ENCODE measurements at regions not wholly inside any gene's neighbourhood (a gene's known extent, or its start where the extent isn't known, plus 50 kb on each side); places are given as distances from the start of the nearest gene placed in this dataset.
"Not testable (repeated sequence)": the region's sequence is repeated elsewhere in the genome, so short reads cannot be mapped to it uniquely, and the experiment has no call there.

GRCh38 chr6:115796829-115797228, 263.9 kb downstream of the FRK start:
- no peak for DNase-seq

DNA sequence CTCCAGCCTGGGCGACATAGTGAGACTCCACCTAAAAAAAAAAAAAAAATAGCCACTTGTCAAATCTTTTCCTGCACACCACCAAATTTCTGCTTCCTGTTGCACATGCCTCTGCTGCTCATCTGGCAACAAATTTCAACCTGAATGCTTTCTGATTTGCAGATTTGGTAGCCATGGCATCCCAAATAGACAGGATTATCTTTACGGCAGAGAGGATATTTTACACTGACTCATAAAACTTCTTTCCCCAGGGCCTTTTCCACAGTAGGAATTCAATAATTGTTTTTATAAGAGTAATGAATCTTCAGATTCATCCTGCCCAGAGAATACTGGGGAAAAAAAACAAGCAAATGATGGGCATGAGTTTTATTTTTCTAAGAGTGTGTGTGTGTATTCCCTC, 264.6 kb downstream of the FRK start:
- no peak for DNase-seq

DNA sequence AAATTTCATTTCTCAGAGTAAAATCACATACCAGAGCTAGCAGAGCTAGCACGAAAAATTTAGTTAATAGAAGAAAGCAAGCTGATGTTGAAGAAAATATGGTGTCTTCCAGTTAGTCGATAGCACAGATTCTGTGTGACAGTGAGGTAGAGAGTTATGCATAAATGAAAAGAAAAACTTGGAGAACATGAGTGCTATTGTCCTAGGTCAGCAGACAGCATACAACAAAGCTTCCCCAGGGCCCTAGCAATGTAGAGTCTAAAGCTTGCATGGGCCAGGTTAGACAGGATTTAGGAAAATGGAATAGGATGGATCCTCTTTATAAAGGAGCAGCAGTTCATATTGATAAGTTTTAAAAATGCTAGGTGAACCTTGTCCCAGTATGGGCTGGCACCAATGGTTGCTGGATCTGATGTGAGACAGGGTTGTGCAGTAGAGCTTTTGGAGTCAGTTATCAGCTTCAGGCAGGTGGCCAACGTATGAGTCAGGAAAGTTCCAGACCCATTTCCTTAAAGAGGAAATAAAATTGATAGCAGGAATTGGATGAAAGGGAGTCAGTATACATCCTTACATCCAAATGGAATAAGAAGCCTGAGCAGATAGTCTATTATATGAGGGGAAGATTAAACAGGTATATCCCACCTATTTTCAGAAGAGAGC, 277.2 kb downstream of the FRK start:
- DNase-seq = no peak

DNA sequence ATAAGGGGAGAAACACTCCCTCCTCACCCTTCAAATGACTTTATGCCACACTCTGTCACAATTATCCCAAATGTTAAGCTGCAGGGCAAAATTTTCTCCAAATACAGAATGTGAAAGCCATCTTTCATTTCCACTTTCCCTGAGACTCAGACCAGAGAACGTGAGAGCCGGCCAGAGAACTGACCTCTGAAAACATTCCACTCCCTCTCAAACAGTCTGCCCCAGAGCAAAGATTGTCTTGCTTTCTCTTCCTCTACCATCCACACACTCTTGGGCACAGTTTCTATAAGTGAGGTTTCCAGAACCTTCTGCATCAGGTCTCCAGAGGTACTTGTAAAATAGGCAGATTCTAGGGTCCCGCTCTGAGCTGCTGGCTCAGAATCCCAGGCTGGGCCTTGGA, 278.1 kb downstream of the FRK start:
- no peak for DNase-seq

DNA sequence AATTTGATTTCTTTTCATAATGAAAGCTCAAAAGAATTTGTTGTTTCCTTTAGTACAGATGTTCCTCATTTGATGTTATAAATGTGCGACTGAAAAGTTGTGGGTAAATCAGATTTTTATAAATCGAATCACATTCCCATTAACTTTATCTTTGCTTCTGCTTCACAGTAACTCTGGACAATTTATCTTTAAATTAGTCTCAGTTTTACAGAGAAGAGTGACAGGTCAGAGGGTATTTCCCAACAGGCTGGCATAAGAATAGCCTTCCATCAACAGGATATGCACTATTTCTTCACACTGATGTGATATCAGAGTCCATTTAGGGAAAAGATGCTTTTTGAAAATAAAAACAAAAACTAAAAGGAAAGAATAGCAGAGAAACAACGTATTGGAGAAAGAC, 286.9 kb downstream of the FRK start:
- no peak for DNase-seq

GRCh38 chr6:115770851-115771250, 289.8 kb downstream of the FRK start:
- DNase-seq = no peak

DNA sequence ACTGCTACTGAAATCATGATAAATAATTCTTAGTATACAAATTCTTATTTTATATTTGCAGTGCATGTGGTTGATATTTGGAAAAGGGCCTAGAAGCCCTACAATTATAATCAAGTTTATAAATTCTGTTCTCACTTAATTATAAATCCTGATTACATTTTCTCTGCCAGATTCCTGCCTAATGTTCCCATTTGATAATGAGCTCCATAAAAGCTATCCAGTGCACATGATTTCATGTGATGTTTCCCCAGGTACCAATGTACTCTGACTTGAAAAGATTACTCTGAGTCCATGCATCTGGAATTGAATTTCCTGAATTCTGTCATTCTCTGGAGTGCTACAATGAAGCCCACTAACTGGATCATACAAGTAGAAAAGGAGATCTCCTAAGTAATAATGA, 292.2 kb downstream of the FRK start:
- no peak for DNase-seq

GRCh38 chr6:115767931-115768330, 292.8 kb downstream of the FRK start:
- DNase-seq = no peak

DNA sequence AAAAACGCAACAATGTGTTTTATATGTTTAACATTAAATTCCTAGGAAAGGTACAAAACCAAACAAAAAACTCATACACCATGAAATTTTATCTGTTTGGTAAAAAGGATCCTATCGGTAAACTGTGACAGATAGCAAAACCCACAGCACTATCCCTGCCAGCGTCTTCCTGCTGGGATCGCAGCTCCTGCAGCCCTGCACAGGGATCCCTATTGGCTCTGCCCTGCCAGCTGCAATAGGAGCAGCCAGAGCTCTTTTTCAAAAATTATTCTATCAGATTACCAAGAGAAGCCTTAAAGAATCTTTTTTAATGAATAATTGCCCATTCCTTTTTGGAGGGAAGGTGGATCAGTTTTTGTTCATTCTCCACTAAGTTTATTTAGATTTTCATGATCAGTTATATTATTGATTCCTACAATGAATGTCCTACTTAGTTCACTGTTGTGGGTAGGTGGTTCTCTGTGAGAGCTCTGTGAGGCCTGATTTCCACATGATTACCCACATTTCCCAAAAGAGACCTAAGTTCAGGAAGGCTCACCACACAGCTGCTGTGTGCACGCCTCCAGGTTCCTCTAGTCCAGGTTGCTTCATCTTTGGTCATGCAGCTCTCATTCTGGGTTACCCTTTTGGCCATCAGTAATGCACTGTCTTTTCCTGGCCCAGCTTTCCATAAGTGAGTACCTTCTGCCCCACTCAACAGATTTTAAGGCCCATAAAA, 293.8 kb downstream of the FRK start:
- no peak for DNase-seq

- no peak for DNase-seq
These were observed 294.7 kb downstream of the FRK start for GRCh38 chr6:115765966-115766365.

- no peak for DNase-seq
These were observed 301.6 kb downstream of the FRK start for GRCh38 chr6:115759051-115759450.

- no peak for DNase-seq
These were observed 307.2 kb downstream of the FRK start for GRCh38 chr6:115753446-115753845.

DNA sequence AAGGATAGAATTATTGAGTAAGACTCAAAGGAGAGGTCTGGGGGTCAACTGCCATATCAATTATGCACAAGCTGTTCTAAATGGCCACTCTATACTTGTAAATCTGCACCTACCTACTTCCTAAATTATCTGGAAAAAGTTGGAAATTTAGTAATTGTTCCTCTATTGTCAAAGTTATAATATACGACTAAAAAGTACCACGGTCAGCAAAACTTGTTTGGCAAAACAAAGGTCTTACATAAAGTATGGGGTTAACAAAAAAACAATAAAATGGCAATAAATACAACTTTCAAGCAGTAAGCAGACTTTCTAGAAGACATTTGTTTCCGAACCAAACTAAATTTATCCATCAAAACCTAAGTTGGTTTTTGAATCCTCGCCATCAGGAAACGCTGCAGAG, 309.7 kb downstream of the FRK start:
- no peak for DNase-seq

DNA sequence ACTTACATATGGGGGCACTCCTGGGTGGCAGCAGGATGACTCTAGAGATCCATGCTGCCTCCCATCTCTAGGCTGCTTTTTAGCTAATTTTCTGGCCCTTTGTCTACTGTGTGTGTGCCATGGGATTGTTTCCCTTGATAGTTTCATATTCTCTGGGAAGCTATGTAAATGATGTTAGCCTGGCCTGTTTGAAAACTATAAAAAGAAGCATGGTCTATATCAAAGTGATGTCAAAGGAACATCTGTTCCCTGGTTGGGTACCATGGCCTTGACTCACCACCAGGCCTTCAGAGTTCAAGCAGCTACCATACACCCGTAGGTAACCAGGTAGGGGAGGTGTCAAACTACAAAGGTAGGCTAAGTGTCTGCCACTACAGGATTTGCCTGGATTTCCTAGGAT, 310.4 kb downstream of the FRK start:
- DNase-seq = no peak

DNA sequence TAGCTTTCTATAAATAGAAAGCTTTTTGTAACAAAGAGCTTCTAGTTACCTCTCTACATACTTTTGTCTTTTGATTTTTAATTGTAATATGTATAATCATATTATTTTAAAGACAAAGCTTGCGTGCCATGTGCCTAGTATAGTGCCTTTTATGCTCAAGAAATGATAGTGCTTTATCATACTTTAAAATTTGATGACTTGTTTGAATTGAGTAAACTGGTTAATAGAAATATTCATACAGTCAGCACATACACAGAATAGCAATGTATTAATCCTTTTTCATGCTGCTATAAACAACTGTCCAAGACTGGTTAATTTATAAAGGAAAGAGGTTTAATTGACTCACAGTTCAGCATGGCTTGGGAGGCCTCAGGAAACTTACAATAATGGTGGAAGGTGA, 313.0 kb downstream of the FRK start:
- DNase-seq = no peak

GRCh38 chr6:115746583-115746982, 314.1 kb downstream of the FRK start:
- DNase-seq = not testable (repeated sequence)

DNA sequence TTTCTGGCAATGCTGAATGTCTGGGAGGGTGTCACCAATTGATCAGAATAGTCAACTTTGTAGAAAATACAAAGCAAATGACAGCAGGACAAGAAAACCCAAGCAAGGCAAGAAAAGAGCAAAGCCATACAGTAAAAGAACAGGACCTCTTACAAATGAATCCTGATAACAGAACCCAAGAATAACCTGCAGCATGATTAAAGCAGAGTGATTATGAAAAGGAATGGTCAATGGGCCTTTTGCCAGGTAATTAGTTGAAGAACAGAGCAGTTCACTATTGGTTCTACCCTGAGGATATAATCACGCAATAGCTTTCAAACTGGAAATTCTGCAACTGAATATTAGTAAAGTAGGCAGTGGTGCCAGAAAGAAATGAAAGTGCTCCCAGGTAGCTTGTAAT, 319.8 kb downstream of the FRK start:
- DNase-seq = no peak

- no peak for DNase-seq
These were observed 325.1 kb downstream of the FRK start for GRCh38 chr6:115735610-115736009.

DNA sequence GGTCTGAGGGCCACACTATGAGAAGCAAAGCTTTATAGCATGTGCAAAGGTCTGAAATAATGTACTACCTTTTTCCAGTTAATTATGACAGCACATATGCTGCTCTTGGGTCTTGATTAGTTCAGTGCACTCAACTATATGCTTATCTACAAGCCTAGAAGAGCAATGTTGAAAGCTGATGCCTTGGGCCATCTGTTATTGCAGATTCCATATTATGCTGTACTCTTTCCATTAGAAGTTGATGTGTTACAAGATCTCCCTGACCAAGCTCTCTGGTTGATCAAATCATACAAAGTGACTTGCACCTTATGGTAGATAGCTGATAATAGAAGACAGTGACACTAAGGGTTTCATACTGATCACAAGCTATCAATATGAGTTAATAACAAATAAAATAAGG, 327.3 kb downstream of the FRK start:
- DNase-seq = no peak

- DNase-seq = no peak
These were observed 331.7 kb downstream of the FRK start for GRCh38 chr6:115729036-115729435.

DNA sequence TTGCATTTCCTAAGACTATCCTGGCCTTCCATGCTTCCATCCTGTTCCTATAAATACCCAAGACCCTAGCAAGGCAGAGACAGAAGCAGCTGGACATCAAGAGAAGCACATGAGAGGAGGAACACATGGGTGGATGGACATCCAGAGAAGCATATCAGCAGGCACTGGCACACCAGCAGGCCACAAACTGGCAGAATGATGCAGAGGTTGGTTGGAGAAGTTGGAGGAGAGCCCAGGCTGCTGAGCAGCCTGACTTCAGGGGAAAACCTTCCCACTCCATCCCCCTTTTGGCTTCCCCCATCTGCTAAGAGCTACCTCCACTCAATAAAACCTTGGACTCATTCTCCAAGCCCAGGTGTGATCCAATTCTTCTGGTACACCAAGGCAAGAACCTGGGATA, 332.5 kb downstream of the FRK start:
- no peak for DNase-seq

- no peak for DNase-seq
These were observed 339.1 kb downstream of the FRK start for GRCh38 chr6:115721564-115721963.

DNA sequence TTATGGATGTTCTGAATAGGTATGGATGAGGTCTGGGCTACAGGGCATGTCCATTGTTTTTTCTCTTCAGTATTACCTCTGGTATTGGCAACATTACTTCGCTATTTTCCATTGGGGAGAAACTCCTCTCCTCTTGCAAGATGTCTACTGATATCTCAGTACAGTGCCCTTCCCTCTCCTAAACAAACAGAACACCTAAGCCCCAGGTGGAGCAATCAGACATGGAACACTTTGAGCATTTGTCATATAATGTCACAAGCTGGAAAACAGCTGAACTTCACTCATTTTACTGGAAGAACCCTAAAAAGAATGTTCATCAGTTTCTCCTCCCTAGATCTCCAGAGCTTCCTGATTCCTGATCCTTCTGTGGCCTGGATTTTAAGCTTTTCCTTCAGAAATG, 339.8 kb downstream of the FRK start:
- DNase-seq = no peak

DNA sequence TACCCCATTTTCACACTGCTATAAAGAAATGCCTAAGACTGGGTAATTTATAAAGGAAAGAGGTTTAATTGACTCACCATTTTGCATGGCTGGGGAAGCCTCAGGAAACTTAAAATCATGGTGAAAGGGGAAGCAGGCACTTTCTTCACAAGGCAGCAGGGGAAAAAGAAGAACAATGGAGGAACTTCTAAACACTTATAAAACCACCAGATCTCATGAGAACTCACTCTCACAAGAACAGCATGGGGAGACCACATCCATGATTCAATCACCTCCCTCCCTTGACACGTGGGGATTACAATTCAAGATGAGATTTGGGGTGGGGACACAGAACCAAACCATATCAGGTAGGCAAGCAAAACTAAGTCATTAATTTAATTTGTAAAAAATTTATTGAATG, 343.2 kb downstream of the FRK start:
- no peak for DNase-seq

DNA sequence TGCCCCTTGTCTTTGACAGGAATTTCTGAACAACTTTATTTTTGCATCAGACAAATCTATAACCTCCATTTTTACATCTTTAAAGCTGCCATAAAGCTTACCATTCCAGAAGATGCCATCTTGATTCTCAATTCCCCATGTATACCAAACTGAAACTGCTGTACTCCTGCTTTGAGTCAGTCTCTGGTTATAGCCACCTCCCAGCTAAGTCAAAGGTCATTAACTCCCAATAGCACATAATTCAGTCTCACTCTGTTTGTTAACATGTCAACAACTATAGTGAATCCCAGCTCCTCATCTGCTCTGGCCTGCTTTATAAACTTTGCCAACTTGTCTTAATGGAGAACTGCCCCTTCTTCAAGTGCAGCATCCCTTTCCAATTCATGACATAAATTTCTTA, 343.6 kb downstream of the FRK start:
- DNase-seq = no peak
